HEK293 (cell line): ENCODE measurements at regions not wholly inside any gene's neighbourhood (a gene's known extent, or its start where the extent isn't known, plus 50 kb on each side); places are given as distances from the start of the nearest gene placed in this dataset.

Experiments
- CTCF ChIA-PET: fragments of 350-600 bp; formaldehyde crosslinking; extraction: SDS; loops from one replicate; lab custom pipeline; 2021; ENCODE audit warnings: antibody characterized with exemption; lab: Yijun Ruan, JAX
- POLR2A ChIA-PET: fragments of 300-600 bp; formaldehyde crosslinking; extraction: SDS; loops from one replicate; lab custom pipeline; 2020; ENCODE audit warnings: antibody characterized with exemption, inconsistent platforms; lab: Yijun Ruan, JAX
- H3K27ac ChIP-seq: fragments of 200-500 bp; sonication (Bioruptor generic); 2 replicates; pipeline ENCODE4 v1.5.1; 2014; ENCODE audit warnings: low read depth, low read length, control low read depth, inconsistent platforms; ENCODE audit errors: extremely low read depth
- H3K36me3 ChIP-seq, 2 experiments: fragments of 200-500 bp in 1 of 2; sonication (Bioruptor generic) in 1 of 2; 1 replicate in 1 of 2; 2 replicates in 1 of 2; pipeline ENCODE4 v1.5.1; 2014 to 2017; ENCODE audit warnings: inconsistent platforms in 2 of 2, low read length in 2 of 2; ENCODE audit not compliant: control insufficient read depth in 2 of 2, insufficient read depth in 1 of 2
- H3K4me1 ChIP-seq: fragments of 200-500 bp; sonication (Bioruptor generic); 2 replicates; pipeline ENCODE4 v1.5.1; 2014; ENCODE audit warnings: mild to moderate bottlenecking, low read length, inconsistent platforms; ENCODE audit not compliant: control insufficient read depth, insufficient read depth
- H3K4me3 ChIP-seq: 2 replicates; pipeline ENCODE4 v1.5.1; 2011; ENCODE audit warnings: low read depth, mild to moderate bottlenecking, control low read depth, low read length, moderate library complexity
- H3K9me3 ChIP-seq: fragments of 200-500 bp; sonication (Bioruptor generic); 2 replicates; pipeline ENCODE4 v1.5.1; 2014; ENCODE audit warnings: low read depth, low read length, inconsistent platforms; ENCODE audit not compliant: control insufficient read depth, insufficient read depth
- KLF10 ChIP-seq: fragments of 450-650 bp; IDR thresholded peaks from 2 replicates; pipeline ENCODE4 v1.5.1; 2018; ENCODE audit warnings: missing biosample characterization, mild to moderate bottlenecking, missing genetic modification characterization
- KLF8 ChIP-seq: fragments of 450-650 bp; formaldehyde crosslinking; IDR thresholded peaks from 2 replicates; pipeline ENCODE4 v1.5.1; 2016; ENCODE audit warnings: missing biosample characterization, missing genetic modification characterization
- ZBTB8A ChIP-seq: fragments of 450-650 bp; formaldehyde crosslinking; IDR thresholded peaks from 2 replicates; pipeline ENCODE4 v1.5.1; 2016; ENCODE audit warnings: missing biosample characterization, missing genetic modification characterization
- ZEB2 ChIP-seq: fragments of 450-650 bp; formaldehyde crosslinking; IDR thresholded peaks from 2 replicates; pipeline ENCODE4 v1.5.1; 2016; ENCODE audit warnings: missing biosample characterization, missing genetic modification characterization
- ZNF138 ChIP-seq: fragments of 450-650 bp; formaldehyde crosslinking; IDR thresholded peaks from 2 replicates; pipeline ENCODE4 v1.5.1; 2016; ENCODE audit warnings: missing biosample characterization, missing genetic modification characterization, borderline replicate concordance
- ZNF174 ChIP-seq: fragments of 450-650 bp; formaldehyde crosslinking; IDR thresholded peaks from 2 replicates; pipeline ENCODE4 v1.5.0; 2017; ENCODE audit warnings: missing biosample characterization, mild to moderate bottlenecking, missing genetic modification characterization
- ZNF202 ChIP-seq: fragments of 450-650 bp; formaldehyde crosslinking; IDR thresholded peaks from 2 replicates; pipeline ENCODE4 v1.5.1; 2016; ENCODE audit warnings: missing biosample characterization, missing genetic modification characterization, borderline replicate concordance
- ZNF214 ChIP-seq: fragments of 450-650 bp; formaldehyde crosslinking; IDR thresholded peaks from 2 replicates; pipeline ENCODE4 v1.5.1; 2017; ENCODE audit warnings: missing biosample characterization, mild to moderate bottlenecking, missing genetic modification characterization, borderline replicate concordance
- ZNF510 ChIP-seq: fragments of 450-650 bp; formaldehyde crosslinking; IDR thresholded peaks from 2 replicates; pipeline ENCODE4 v1.5.1; 2018; ENCODE audit warnings: mild to moderate bottlenecking, missing genetic modification characterization, missing biosample characterization; ENCODE audit not compliant: insufficient replicate concordance
- ZNF548 ChIP-seq: fragments of 450-650 bp; formaldehyde crosslinking; IDR thresholded peaks from 2 replicates; pipeline ENCODE4 v1.5.1; 2016; ENCODE audit warnings: missing biosample characterization, missing genetic modification characterization
- ZNF658 ChIP-seq: fragments of 450-650 bp; formaldehyde crosslinking; IDR thresholded peaks from 2 replicates; pipeline ENCODE4; 2016; ENCODE audit warnings: missing biosample characterization, missing genetic modification characterization
- ZNF670 ChIP-seq: fragments of 450-650 bp; formaldehyde crosslinking; IDR thresholded peaks from 2 replicates; pipeline ENCODE4 v1.5.1; 2016; ENCODE audit warnings: missing biosample characterization, missing genetic modification characterization, low read depth
- ZNF707 ChIP-seq: fragments of 450-650 bp; formaldehyde crosslinking; IDR thresholded peaks from 2 replicates; pipeline ENCODE4 v1.5.1; 2016; ENCODE audit warnings: missing biosample characterization, missing genetic modification characterization
- ZNF777 ChIP-seq: fragments of 450-650 bp; formaldehyde crosslinking; IDR thresholded peaks from 2 replicates; pipeline ENCODE4 v1.5.1; 2017; ENCODE audit warnings: missing biosample characterization, missing genetic modification characterization, borderline replicate concordance
- ZNF785 ChIP-seq: fragments of 450-650 bp; formaldehyde crosslinking; IDR thresholded peaks from 2 replicates; pipeline ENCODE4 v1.5.1; 2016; ENCODE audit warnings: missing biosample characterization, missing genetic modification characterization
- ZXDB ChIP-seq: fragments of 450-650 bp; formaldehyde crosslinking; IDR thresholded peaks from 2 replicates; pipeline ENCODE4 v1.5.1; 2016; ENCODE audit warnings: missing biosample characterization, missing genetic modification characterization
- TF ChIP-seq, protein P1 (sequence below): fragments of 450-650 bp; formaldehyde crosslinking; IDR thresholded peaks from 2 replicates; pipeline ENCODE4 v1.5.1; 2016; ENCODE audit warnings: missing biosample characterization, missing genetic modification characterization
- TF ChIP-seq, protein P2 (sequence below): fragments of 450-650 bp; formaldehyde crosslinking; IDR thresholded peaks from 2 replicates; pipeline ENCODE4 v1.5.1; 2017; ENCODE audit warnings: missing biosample characterization, missing genetic modification characterization
- TF ChIP-seq, protein P3 (sequence below): fragments of 450-650 bp; formaldehyde crosslinking; conservative IDR thresholded peaks from 2 replicates; pipeline ENCODE4 v1.5.1; 2016; ENCODE audit warnings: low read depth, missing biosample characterization, missing genetic modification characterization
- TF ChIP-seq, protein P4 (sequence below): fragments of 450-650 bp; formaldehyde crosslinking; IDR thresholded peaks from 2 replicates; pipeline ENCODE4 v1.5.1; 2016; ENCODE audit warnings: missing biosample characterization, missing genetic modification characterization

DNA sequence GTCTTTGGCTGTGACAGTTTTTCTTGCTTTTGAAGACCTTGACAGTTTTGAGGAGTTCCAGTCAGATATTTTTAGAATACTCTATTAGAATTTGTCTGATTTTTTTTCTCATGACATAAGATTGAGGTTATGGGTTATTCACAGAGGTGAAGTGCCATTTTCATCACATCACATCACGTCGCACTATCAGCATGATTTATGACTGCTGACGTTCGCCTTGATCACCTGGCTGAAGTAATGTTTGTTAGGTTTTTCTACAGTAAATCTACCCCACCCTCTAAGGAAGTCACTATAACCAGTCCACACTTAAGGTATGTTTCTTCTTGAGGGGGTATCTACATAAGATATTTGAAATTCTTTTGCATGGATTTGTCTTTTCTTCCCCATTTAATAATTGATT is 169.7 kb downstream of the NDFIP2 start:
- CTCF ChIA-PET = no interaction called here
- no peak overlapping the region for H3K4me3 ChIP-seq
- no peaks in the 10 kb centered on the region for H3K36me3 ChIP-seq
- POLR2A ChIA-PET = no interaction called here
- TF ChIP-seq, protein P1, sequence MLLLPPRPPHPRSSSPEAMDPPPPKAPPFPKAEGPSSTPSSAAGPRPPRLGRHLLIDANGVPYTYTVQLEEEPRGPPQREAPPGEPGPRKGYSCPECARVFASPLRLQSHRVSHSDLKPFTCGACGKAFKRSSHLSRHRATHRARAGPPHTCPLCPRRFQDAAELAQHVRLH (tag by site-specific recombination) = no peak
- TF ChIP-seq, protein P2, sequence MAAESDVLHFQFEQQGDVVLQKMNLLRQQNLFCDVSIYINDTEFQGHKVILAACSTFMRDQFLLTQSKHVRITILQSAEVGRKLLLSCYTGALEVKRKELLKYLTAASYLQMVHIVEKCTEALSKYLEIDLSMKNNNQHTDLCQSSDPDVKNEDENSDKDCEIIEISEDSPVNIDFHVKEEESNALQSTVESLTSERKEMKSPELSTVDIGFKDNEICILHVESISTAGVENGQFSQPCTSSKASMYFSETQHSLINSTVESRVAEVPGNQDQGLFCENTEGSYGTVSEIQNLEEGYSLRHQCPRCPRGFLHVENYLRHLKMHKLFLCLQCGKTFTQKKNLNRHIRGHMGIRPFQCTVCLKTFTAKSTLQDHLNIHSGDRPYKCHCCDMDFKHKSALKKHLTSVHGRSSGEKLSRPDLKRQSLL (tag by site-specific recombination) = no peak
- TF ChIP-seq, protein P3, sequence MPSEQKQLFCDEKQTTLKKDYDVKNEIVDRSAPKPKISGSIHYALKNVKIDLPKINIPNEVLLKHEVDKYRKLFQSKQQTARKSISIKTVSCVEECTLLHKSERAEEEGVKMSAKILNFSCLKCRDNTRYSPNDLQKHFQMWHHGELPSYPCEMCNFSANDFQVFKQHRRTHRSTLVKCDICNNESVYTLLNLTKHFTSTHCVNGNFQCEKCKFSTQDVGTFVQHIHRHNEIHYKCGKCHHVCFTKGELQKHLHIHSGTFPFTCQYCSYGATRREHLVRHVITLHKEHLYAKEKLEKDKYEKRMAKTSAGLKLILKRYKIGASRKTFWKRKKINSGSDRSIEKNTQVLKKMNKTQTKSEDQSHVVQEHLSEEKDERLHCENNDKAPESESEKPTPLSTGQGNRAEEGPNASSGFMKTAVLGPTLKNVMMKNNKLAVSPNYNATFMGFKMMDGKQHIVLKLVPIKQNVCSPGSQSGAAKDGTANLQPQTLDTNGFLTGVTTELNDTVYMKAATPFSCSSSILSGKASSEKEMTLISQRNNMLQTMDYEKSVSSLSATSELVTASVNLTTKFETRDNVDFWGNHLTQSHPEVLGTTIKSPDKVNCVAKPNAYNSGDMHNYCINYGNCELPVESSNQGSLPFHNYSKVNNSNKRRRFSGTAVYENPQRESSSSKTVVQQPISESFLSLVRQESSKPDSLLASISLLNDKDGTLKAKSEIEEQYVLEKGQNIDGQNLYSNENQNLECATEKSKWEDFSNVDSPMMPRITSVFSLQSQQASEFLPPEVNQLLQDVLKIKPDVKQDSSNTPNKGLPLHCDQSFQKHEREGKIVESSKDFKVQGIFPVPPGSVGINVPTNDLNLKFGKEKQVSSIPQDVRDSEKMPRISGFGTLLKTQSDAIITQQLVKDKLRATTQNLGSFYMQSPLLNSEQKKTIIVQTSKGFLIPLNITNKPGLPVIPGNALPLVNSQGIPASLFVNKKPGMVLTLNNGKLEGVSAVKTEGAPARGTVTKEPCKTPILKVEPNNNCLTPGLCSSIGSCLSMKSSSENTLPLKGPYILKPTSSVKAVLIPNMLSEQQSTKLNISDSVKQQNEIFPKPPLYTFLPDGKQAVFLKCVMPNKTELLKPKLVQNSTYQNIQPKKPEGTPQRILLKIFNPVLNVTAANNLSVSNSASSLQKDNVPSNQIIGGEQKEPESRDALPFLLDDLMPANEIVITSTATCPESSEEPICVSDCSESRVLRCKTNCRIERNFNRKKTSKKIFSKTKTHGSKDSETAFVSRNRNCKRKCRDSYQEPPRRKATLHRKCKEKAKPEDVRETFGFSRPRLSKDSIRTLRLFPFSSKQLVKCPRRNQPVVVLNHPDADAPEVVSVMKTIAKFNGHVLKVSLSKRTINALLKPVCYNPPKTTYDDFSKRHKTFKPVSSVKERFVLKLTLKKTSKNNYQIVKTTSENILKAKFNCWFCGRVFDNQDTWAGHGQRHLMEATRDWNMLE (tag by site-specific recombination) = no peak
- TF ChIP-seq ZBTB8A (tag by site-specific recombination) = no peak
- H3K27ac ChIP-seq = no peak overlapping the region
- H3K4me1 ChIP-seq = no peaks in the 10 kb centered on the region
- no peaks in the 10 kb centered on the region for H3K9me3 ChIP-seq

DNA sequence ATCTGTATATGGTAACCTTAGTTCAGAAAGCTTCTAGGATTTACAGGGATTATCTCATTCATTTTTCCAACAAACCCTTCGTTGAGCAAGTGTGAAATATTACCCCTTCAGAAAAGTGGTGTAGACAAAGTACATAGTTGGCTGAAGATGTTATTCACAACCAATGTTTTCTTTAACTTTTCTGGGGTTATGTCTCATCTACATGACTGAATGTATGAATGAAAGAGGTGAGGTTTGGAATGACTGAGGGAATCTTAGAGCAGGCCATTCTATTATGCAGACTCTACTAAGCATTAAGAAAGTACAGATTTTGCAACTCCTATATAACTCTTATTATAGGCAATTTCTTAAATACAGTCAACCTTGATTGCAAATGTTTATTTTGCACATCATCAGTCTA is 167.2 kb downstream of the NDFIP2 start:
- ChIA-PET POLR2A (no interaction called here), CTCF (interaction anchor here (0.8 kb wide), 1 partner anchor 90 kb away, joined by 3 read pairs; no protein-coding TSS in a partner anchor)
- Histone ChIP-seq H3K36me3 (no peaks in the 10 kb centered on the region), H3K4me3 (no peak overlapping the region), H3K4me1 (no peaks in the 10 kb centered on the region), H3K27ac (no peak overlapping the region), H3K9me3 (no peaks in the 10 kb centered on the region)
- no peak for TF ChIP-seq ZNF202 (tag by site-specific recombination)

DNA sequence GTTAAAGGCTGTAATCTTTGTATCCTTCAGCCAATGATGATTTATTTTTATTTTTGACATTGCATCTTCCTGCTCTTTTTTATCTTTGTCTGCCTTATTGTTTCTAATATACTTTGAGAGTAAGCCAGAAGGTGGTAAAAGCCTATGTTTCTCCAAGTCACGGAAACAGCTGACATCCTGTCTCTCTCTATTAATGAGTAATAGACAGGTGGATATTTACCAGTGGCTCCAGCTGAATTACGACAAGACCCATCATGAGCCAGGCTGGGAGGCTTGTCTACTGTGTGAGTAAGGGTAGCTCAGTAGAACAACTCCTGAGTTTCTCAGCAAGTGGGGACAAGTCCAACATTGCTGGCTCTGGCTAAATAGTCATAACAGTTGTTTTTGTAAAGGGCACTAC is 166.6 kb downstream of the NDFIP2 start:
- H3K27ac ChIP-seq = no peak overlapping the region
- no peak overlapping the region for H3K4me3 ChIP-seq
- POLR2A ChIA-PET = no interaction called here
- CTCF ChIA-PET = interaction anchor here (0.8 kb wide), 1 partner anchor 90 kb away, joined by 3 read pairs; no protein-coding TSS in a partner anchor
- no peaks in the 10 kb centered on the region for H3K4me1 ChIP-seq
- no peaks in the 10 kb centered on the region for H3K9me3 ChIP-seq
- H3K36me3 ChIP-seq = no peaks in the 10 kb centered on the region
- TF ChIP-seq ZEB2 = no peak
- no peak for TF ChIP-seq ZNF707 (tag by site-specific recombination)
- no peak for TF ChIP-seq ZNF214 (tag by site-specific recombination)
- no peak for TF ChIP-seq KLF10 (tag by site-specific recombination)
- TF ChIP-seq, protein P4, sequence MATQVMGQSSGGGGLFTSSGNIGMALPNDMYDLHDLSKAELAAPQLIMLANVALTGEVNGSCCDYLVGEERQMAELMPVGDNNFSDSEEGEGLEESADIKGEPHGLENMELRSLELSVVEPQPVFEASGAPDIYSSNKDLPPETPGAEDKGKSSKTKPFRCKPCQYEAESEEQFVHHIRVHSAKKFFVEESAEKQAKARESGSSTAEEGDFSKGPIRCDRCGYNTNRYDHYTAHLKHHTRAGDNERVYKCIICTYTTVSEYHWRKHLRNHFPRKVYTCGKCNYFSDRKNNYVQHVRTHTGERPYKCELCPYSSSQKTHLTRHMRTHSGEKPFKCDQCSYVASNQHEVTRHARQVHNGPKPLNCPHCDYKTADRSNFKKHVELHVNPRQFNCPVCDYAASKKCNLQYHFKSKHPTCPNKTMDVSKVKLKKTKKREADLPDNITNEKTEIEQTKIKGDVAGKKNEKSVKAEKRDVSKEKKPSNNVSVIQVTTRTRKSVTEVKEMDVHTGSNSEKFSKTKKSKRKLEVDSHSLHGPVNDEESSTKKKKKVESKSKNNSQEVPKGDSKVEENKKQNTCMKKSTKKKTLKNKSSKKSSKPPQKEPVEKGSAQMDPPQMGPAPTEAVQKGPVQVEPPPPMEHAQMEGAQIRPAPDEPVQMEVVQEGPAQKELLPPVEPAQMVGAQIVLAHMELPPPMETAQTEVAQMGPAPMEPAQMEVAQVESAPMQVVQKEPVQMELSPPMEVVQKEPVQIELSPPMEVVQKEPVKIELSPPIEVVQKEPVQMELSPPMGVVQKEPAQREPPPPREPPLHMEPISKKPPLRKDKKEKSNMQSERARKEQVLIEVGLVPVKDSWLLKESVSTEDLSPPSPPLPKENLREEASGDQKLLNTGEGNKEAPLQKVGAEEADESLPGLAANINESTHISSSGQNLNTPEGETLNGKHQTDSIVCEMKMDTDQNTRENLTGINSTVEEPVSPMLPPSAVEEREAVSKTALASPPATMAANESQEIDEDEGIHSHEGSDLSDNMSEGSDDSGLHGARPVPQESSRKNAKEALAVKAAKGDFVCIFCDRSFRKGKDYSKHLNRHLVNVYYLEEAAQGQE (tag by site-specific recombination) = no peak
- TF ChIP-seq ZNF138 (tag by site-specific recombination) = no peak
- TF ChIP-seq ZNF174 = no peak
- no peak for TF ChIP-seq ZNF658 (tag by site-specific recombination)
- TF ChIP-seq, protein P1 (tag by site-specific recombination) = no peak
- no peak for TF ChIP-seq ZNF777 (tag by site-specific recombination)
- TF ChIP-seq KLF8 = no peak
- TF ChIP-seq ZNF510 (tag by site-specific recombination) = no peak
- no peak for TF ChIP-seq ZNF785
- no peak for TF ChIP-seq ZNF548 (tag by site-specific recombination)
- TF ChIP-seq ZNF670 (tag by site-specific recombination) = no peak
- TF ChIP-seq ZXDB = no peak
